Naive thymus-derived CD4-positive, alpha-beta T cell (primary cell): ENCODE measurements at regions not wholly inside any gene's neighbourhood (a gene's known extent, or its start where the extent isn't known, plus 50 kb on each side); places are given as distances from the start of the nearest gene placed in this dataset.

Source experiments
- ATAC-seq: fragments of 150-1000 bp; cut with Tn5 transposase; 2 replicates; pipeline ENCODE4 v1.10.0; 2021; ENCODE audit warnings: mild to moderate bottlenecking, moderate library complexity
- CTCF ChIA-PET: fragments of 350-600 bp; sonication (Branson Sonifier 250); formaldehyde crosslinking; loops from one replicate; lab custom pipeline; 2021; ENCODE audit warnings: antibody characterized with exemption; lab: Charles Lee
- POLR2A ChIA-PET: fragments of 350-600 bp; sonication (Branson Sonifier 250); formaldehyde crosslinking; loops from one replicate; lab custom pipeline; 2021; ENCODE audit warnings: antibody characterized with exemption, inconsistent platforms; lab: Charles Lee
- DNase-seq, 9 donors: peaks; one replicate each; pipeline versions ENCODE4 v3.0.0 to v3.0.0-alpha.2; 2020 to 2022; ENCODE audit warnings: mixed read lengths in 1 of 9
- H3K27ac ChIP-seq: one replicate; pipeline ENCODE4 v1.7.0; 2013; ENCODE audit warnings: mild to moderate bottlenecking, low read depth, low read length, moderate library complexity
- H3K27me3 ChIP-seq, 2 donors: one replicate each; pipeline ENCODE4 v1.7.0; 2013; ENCODE audit warnings: low read length in 2 of 2, mild to moderate bottlenecking in 2 of 2, moderate library complexity in 2 of 2; ENCODE audit not compliant: control insufficient read depth in 2 of 2, insufficient read depth in 2 of 2
- H3K36me3 ChIP-seq, 3 experiments: 1 replicate in 2 of 3; 2 replicates in 1 of 3; pipeline ENCODE4 v1.7.0; 2013; ENCODE audit warnings: low read length in 3 of 3, mild to moderate bottlenecking in 3 of 3, moderate library complexity in 1 of 3; ENCODE audit not compliant: insufficient read depth in 3 of 3, control insufficient read depth in 2 of 3
- H3K4me1 ChIP-seq, 2 donors: one replicate each; pipeline ENCODE4 v1.7.0; 2013; ENCODE audit warnings: low read length in 2 of 2, mild to moderate bottlenecking in 2 of 2, moderate library complexity in 1 of 2; ENCODE audit not compliant: control insufficient read depth in 2 of 2, insufficient read depth in 2 of 2
- H3K4me3 ChIP-seq: 2 replicates; pipeline ENCODE4 v1.7.0; 2013; ENCODE audit warnings: mild to moderate bottlenecking, low read length
- H3K9me3 ChIP-seq, 3 experiments: 1 replicate in 2 of 3; 2 replicates in 1 of 3; pipeline ENCODE4 v1.7.0; 2013; ENCODE audit warnings: low read length in 3 of 3; ENCODE audit not compliant: control insufficient read depth in 2 of 3
- H3K27ac Mint-ChIP-seq, 9 donors: one replicate each; pipeline ENCODE4 v1.8.0; 2020 to 2022; ENCODE audit warnings: mixed read lengths in 9 of 9, mild to moderate bottlenecking in 8 of 9, moderate library complexity in 5 of 9, inconsistent platforms in 2 of 9
- H3K27me3 Mint-ChIP-seq, 5 donors: one replicate each; pipeline ENCODE4 v1.8.0; 2021 to 2022; ENCODE audit warnings: mixed read lengths in 5 of 5, mild to moderate bottlenecking in 1 of 5
- H3K36me3 Mint-ChIP-seq, 5 donors: one replicate each; pipeline ENCODE4 v1.8.0; 2020 to 2022; ENCODE audit warnings: mixed read lengths in 5 of 5, mild to moderate bottlenecking in 3 of 5, inconsistent platforms in 1 of 5
- H3K4me1 Mint-ChIP-seq, 7 donors: one replicate each; pipeline ENCODE4 v1.8.0; 2020 to 2022; ENCODE audit warnings: mixed read lengths in 7 of 7, mild to moderate bottlenecking in 3 of 7, inconsistent platforms in 1 of 7
- H3K4me3 Mint-ChIP-seq, 10 donors: one replicate each; pipeline ENCODE4 v1.8.0; 2020 to 2022; ENCODE audit warnings: mild to moderate bottlenecking in 10 of 10, mixed read lengths in 10 of 10, moderate library complexity in 6 of 10, inconsistent platforms in 2 of 10
- H3K9me3 Mint-ChIP-seq, 11 donors: one replicate each; pipeline ENCODE4 v1.8.0; 2020 to 2022; ENCODE audit warnings: mixed read lengths in 11 of 11, mild to moderate bottlenecking in 4 of 11, inconsistent platforms in 1 of 11, moderate library complexity in 1 of 11
- intact Hi-C, 2 donors: fragments of 100-400 bp; cut with micrococcal nuclease; formaldehyde crosslinking; loops; one replicate each; pipeline ENCODE4 v1.15.1; 2023

- H3K27me3 ChIP-seq = no peaks in the 10 kb centered on the region
- intact Hi-C loops = no loop called here
- no peak overlapping the region for H3K4me3 Mint-ChIP-seq
- peaks cover 0 to 2% (median 0%) of the 10 kb centered on the region in 11 donors for H3K9me3 Mint-ChIP-seq
- H3K4me3 ChIP-seq = no peak overlapping the region
- H3K27ac ChIP-seq = no peak overlapping the region
- ChIA-PET CTCF (no interaction called here), POLR2A (no interaction called here)
- H3K36me3 ChIP-seq = no peaks in the 10 kb centered on the region
- peaks cover 0 to 5% (median 0%) of the 10 kb centered on the region in 5 donors for H3K27me3 Mint-ChIP-seq
- H3K4me1 ChIP-seq = no peaks in the 10 kb centered on the region
- H3K36me3 Mint-ChIP-seq = no peaks in the 10 kb centered on the region
- H3K9me3 ChIP-seq = no peaks in the 10 kb centered on the region
- ATAC-seq (no peak), DNase-seq (no peak)
- no peak overlapping the region for H3K27ac Mint-ChIP-seq
- H3K4me1 Mint-ChIP-seq = peaks cover 0 to 7% (median 0%) of the 10 kb centered on the region in 7 donors
Observed at GRCh38 chr12:63387771-63388170, 236.8 kb upstream of the AVPR1A start.

- H3K27ac ChIP-seq = no peak overlapping the region
- ATAC-seq = no peak
- ChIA-PET POLR2A (no interaction called here), CTCF (no interaction called here)
- H3K36me3 ChIP-seq = no peaks in the 10 kb centered on the region
- H3K4me1 Mint-ChIP-seq = no peaks in the 10 kb centered on the region
- H3K4me3 ChIP-seq = no peak overlapping the region
- no peaks in the 10 kb centered on the region for H3K9me3 ChIP-seq
- intact Hi-C loops = no loop called here
- no peaks in the 10 kb centered on the region for H3K27me3 ChIP-seq
- no peak for DNase-seq
- H3K36me3 Mint-ChIP-seq = no peaks in the 10 kb centered on the region
- H3K4me3 Mint-ChIP-seq = no peak overlapping the region
- H3K27ac Mint-ChIP-seq = no peak overlapping the region
- H3K27me3 Mint-ChIP-seq = no peaks in the 10 kb centered on the region
- H3K4me1 ChIP-seq = no peaks in the 10 kb centered on the region
- H3K9me3 Mint-ChIP-seq = peaks cover 0 to 4% (median 0%) of the 10 kb centered on the region in 11 donors
Observed at GRCh38 chr12:63382930-63383329, 231.9 kb upstream of the AVPR1A start.

- Mint-ChIP-seq H3K27me3 (no peaks in the 10 kb centered on the region), H3K4me3 (no peak overlapping the region), H3K36me3 (no peaks in the 10 kb centered on the region), H3K4me1 (no peaks in the 10 kb centered on the region), H3K9me3 (peaks cover 0 to 16% (median 4%) of the 10 kb centered on the region in 11 donors), H3K27ac (no peak overlapping the region)
- ChIA-PET CTCF (no interaction called here), POLR2A (no interaction called here)
- H3K27me3 ChIP-seq = no peaks in the 10 kb centered on the region
- DNase-seq = no peak
- no peak overlapping the region for H3K4me3 ChIP-seq
- no peaks in the 10 kb centered on the region for H3K9me3 ChIP-seq
- H3K27ac ChIP-seq = no peak overlapping the region
- H3K4me1 ChIP-seq = no peaks in the 10 kb centered on the region
- H3K36me3 ChIP-seq = no peaks in the 10 kb centered on the region
- ATAC-seq = no peak
- intact Hi-C loops = no loop called here
Observed at GRCh38 chr12:63362791-63363190, 211.8 kb upstream of the AVPR1A start.

- ATAC-seq (no peak), DNase-seq (no peak)
- ChIA-PET POLR2A (no interaction called here), CTCF (no interaction called here)
- H3K9me3 ChIP-seq = no peaks in the 10 kb centered on the region
- H3K27ac ChIP-seq = no peak overlapping the region
- intact Hi-C loops = no loop called here
- Mint-ChIP-seq H3K27me3 (no peaks in the 10 kb centered on the region), H3K9me3 (peaks cover 0 to 16% (median 3%) of the 10 kb centered on the region in 11 donors), H3K4me3 (no peak overlapping the region), H3K27ac (no peak overlapping the region), H3K4me1 (no peaks in the 10 kb centered on the region), H3K36me3 (no peaks in the 10 kb centered on the region)
- no peaks in the 10 kb centered on the region for H3K27me3 ChIP-seq
- no peaks in the 10 kb centered on the region for H3K36me3 ChIP-seq
- H3K4me3 ChIP-seq = no peak overlapping the region
- no peaks in the 10 kb centered on the region for H3K4me1 ChIP-seq
Observed at GRCh38 chr12:63362166-63362565, 211.2 kb upstream of the AVPR1A start.

GRCh38 chr12:63354969-63355368 is 204.0 kb upstream of the AVPR1A start:
- H3K27me3 Mint-ChIP-seq = no peaks in the 10 kb centered on the region
- ChIA-PET POLR2A (no interaction called here), CTCF (no interaction called here)
- no peak overlapping the region for H3K4me3 Mint-ChIP-seq
- Histone ChIP-seq H3K27ac (no peak overlapping the region), H3K4me1 (no peaks in the 10 kb centered on the region), H3K9me3 (no peaks in the 10 kb centered on the region), H3K4me3 (no peak overlapping the region), H3K27me3 (no peaks in the 10 kb centered on the region), H3K36me3 (no peaks in the 10 kb centered on the region)
- H3K4me1 Mint-ChIP-seq = no peaks in the 10 kb centered on the region
- no peaks in the 10 kb centered on the region for H3K36me3 Mint-ChIP-seq
- DNase-seq (no peak), ATAC-seq (no peak)
- H3K9me3 Mint-ChIP-seq = peaks cover 0 to 8% (median 0%) of the 10 kb centered on the region in 11 donors
- H3K27ac Mint-ChIP-seq = no peak overlapping the region
- intact Hi-C loops = no loop called here

- ChIA-PET CTCF (no interaction called here), POLR2A (no interaction called here)
- Histone ChIP-seq H3K36me3 (no peaks in the 10 kb centered on the region), H3K4me3 (no peak overlapping the region), H3K27me3 (no peaks in the 10 kb centered on the region), H3K27ac (no peak overlapping the region), H3K9me3 (no peaks in the 10 kb centered on the region), H3K4me1 (no peaks in the 10 kb centered on the region)
- peaks cover 0 to 3% (median 0%) of the 10 kb centered on the region in 11 donors for H3K9me3 Mint-ChIP-seq
- DNase-seq = no peak
- no peaks in the 10 kb centered on the region for H3K4me1 Mint-ChIP-seq
- H3K36me3 Mint-ChIP-seq = no peaks in the 10 kb centered on the region
- ATAC-seq = no peak
- H3K4me3 Mint-ChIP-seq = no peak overlapping the region
- no peak overlapping the region for H3K27ac Mint-ChIP-seq
- H3K27me3 Mint-ChIP-seq = no peaks in the 10 kb centered on the region
- intact Hi-C loops = no loop called here
Observed at GRCh38 chr12:63353559-63353958, 202.6 kb upstream of the AVPR1A start.

- ChIA-PET POLR2A (no interaction called here), CTCF (no interaction called here)
- no peaks in the 10 kb centered on the region for H3K9me3 Mint-ChIP-seq
- H3K27me3 Mint-ChIP-seq = no peaks in the 10 kb centered on the region
- no peaks in the 10 kb centered on the region for H3K4me1 ChIP-seq
- H3K4me3 Mint-ChIP-seq = no peak overlapping the region
- no peak for ATAC-seq
- no peak overlapping the region for H3K27ac Mint-ChIP-seq
- no peak for DNase-seq
- no peaks in the 10 kb centered on the region for H3K36me3 ChIP-seq
- H3K4me3 ChIP-seq = no peak overlapping the region
- intact Hi-C loops = no loop called here
- H3K4me1 Mint-ChIP-seq = no peaks in the 10 kb centered on the region
- no peaks in the 10 kb centered on the region for H3K36me3 Mint-ChIP-seq
- H3K27me3 ChIP-seq = no peaks in the 10 kb centered on the region
- H3K9me3 ChIP-seq = no peaks in the 10 kb centered on the region
- no peak overlapping the region for H3K27ac ChIP-seq
Observed at GRCh38 chr12:63351370-63351769, 200.4 kb upstream of the AVPR1A start.
